Stimulated activated CD4-positive, alpha-beta T cell treated with anti-CD3 and anti-CD28 coated beads, Interleukin-15, amount 100 ng/mL, for 1 hour (primary cell): ENCODE measurements at regions not wholly inside any gene's neighbourhood (a gene's known extent, or its start where the extent isn't known, plus 50 kb on each side); places are given as distances from the start of the nearest gene placed in this dataset.

Experiments used
- DNase-seq, 2 donors: peaks; one replicate each; pipeline ENCODE4 v3.0.0-alpha.2; 2020; ENCODE audit warnings: low read depth in 1 of 2, low spot score in 1 of 2

- no peak for DNase-seq
Measured at GRCh38 chr22:49551446-49551845, 276.2 kb downstream of the BRD1 start.

- DNase-seq = no peak
Measured at GRCh38 chr22:49550766-49551362, 276.8 kb downstream of the BRD1 start.

- no peak for DNase-seq
Measured at GRCh38 chr22:49550141-49550430, 277.6 kb downstream of the BRD1 start.

DNA sequence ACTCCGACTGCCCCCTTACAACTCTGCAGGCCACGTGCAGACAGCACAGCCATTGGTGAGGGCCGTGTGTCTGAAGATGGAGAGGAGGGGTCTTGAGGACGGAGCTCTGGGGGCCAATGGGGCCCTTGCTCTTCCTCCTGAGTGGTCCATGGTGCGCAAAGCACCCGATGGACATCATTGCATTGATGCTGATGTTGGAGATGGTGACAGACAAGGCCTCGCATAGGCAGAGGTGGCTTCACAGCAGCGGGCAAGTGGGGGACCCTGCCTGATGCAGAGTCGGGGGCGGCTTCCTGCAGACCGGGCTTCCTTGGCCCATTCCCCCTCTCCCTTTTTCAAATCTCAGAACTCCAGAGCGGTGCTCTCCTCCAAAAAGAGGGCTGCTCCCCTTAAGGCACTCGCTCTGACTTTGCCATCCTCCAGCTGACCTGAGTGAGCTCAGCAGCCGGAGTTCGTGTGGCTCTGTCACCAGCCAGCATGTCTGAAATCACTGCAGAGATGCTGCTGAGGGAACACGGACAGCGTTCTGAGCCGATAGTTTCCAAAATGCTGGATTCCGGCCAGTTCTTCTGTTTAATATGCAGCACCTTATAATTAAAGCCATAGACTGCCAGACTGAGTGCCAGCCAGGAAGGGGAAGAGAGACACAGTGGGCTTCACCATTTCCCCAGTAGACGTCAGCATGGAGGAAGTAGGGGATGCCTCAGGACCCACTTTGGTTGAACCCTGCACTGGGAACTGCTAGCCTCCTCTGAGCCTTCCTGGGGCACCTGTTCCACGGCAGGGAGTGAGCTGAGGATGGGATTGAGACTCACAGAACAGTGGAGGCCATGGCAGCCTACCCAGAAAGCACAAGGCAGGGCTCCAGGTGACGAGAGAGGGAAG is 278.2 kb downstream of the BRD1 start:
- DNase-seq = no peak

DNA sequence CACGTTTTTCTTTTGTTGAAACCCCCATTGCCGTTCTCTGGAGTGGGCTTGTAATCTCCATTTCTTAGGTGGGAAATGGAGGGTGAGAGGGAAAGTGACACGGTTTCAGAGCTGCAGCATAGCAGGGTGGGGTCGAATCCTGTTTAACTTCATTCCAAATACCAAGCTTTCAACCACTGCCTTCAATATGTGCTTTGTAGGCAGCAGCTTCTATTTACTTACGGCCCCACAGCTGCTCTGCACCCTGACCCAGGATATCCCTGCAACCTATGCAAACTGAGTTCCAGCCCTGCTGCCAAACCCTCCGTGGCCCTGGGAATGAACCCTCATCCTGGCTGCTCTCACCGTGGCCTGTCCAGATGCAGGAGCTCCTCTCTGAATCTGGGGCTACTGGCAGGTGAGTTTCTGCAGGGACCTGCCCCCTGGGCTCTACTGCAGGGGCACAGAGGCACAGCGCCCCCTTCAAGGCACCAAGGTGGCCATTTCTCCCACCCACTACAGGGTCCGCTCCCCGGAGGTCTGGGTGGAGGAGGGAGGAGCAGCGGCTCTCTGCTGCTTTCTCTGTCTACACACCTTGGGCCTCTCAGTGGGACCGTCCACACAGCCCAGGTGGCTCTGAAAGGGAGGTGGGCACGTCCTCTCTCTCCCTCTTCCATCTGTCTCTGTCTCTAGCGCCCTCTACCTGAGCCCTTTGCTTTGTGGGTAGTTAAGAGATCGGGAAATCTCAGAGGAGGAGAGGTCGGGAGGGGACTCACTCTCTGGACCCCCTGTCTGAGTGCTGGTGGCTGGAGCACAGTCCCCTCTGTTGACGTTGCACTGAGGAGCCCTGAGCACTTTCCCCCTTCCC is 279.1 kb downstream of the BRD1 start:
- DNase-seq = no peak

DNA sequence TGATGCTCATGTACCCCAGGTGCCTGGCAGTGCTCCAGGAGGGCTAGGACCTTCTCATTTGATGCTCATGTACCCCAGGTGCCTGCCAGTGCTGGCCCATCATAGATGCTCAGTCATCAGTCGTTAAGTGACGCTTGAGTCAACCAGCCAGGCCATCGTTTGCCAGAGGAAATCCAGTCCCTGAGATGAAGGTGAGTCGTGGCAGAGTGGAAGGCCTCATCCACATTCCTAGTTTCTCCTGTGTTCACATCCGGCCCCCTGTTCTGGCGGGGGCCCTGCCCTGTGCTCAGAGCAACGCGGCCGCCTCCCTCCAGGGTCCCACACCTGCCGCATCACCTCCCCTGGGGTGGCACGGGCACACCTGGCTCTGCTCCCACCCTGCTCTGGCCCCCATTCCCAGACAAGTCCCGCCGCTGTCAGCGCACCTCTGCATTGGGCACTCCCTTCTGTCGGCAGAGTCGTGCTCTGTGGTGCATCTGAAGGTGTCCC is 279.9 kb downstream of the BRD1 start:
- no peak for DNase-seq

DNA sequence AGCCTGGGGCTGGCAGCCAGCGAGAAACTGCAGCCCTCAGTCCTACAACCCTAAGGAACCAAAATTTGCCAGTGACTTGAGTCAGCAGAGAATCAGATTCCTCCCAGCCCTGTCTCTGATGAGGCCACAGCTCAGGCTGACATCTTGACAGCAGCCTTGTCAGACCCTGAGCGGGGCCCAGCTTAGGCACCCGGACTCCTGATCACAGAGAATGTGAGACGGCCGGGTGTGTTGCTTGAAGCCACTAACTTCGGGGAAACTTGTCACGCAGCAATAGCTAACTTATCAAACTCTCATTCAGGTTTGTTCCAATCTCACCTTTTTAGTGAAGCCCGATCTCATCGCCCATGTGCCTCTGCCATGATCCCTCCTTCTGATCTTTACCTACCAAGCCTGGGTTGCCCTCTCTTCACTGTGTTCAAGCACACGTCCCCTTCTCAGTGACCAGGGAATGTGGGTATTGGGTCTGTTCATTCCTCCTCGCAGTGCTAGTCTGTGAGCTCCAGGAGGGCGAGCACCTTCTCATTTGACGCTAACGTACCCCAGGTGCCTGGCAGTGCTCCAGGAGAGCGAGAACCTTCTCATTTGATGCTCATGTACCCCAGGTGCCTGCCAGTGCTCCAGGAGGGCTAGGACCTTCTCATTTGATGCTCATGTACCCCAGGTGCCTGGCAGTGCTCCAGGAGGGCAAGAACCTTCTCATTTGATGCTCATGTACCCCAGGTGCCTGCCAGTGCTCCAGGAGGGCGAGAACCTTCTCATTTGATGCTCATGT is 280.7 kb downstream of the BRD1 start:
- DNase-seq = no peak

DNA sequence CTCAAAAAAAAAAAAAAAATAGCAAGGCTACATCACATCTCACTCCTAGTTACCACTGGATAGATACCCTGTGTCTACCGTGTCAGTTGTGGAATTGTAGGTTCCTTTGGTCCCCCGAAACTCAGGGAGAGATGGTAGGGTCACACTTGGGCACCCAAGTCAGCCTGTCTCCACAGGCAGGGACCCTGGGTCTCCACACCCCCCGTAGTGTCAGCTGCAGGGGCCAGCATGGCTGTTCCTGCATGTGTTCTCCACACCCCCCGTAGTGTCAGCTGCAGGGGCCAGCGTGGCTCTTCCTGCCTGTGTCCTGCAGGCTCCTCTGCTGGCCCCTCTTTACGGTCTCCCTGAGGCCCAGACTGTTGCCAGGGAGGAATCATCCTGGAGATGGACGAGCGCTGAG is 282.1 kb downstream of the BRD1 start:
- DNase-seq = no peak

GRCh38 chr22:49544286-49544685 is 283.4 kb downstream of the BRD1 start:
- no peak for DNase-seq

GRCh38 chr22:49543876-49544275 is 283.8 kb downstream of the BRD1 start:
- no peak for DNase-seq

GRCh38 chr22:49541693-49542230 is 285.9 kb downstream of the BRD1 start:
- DNase-seq = no peak

DNA sequence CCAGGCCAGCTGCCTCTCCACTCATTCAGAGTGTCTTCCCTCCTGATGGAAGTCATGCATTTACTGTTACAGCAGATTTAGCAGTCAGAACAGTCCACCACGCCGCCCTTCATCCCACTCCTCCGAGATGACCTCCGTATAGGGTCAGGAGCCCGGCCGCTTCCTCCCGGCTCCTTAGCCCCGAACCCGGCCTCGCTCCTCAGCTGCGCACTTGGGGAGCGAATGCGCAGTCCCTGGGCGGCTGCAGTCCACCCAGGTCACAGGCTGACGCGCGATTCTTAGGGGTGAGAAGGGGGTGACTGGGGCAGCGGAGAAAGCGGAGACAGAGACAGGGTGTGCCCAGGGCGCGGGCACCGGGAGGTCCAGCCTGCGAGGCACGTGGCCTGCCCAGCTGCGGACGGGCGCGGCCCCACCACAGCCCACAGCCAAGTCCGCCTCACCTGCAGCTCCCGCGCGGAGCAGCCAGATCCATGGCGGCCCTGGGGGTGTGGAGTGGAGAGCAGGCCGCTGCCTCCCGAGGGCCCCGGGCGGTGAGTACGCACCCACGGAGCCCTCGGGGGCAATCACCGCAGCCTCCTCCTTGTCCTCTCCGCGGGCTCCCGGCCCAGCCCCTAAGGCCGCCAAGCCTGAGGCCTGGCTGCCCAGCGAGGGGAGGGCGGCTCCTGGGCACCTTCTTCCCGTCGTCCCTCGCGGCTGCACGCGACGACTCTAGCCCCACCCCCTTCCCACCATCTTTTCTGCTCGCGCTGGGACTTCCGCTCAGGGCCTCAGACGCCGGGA is 286.6 kb downstream of the BRD1 start:
- no peak for DNase-seq

- no peak for DNase-seq
Measured at GRCh38 chr22:49540084-49540912, 287.4 kb downstream of the BRD1 start.

DNA sequence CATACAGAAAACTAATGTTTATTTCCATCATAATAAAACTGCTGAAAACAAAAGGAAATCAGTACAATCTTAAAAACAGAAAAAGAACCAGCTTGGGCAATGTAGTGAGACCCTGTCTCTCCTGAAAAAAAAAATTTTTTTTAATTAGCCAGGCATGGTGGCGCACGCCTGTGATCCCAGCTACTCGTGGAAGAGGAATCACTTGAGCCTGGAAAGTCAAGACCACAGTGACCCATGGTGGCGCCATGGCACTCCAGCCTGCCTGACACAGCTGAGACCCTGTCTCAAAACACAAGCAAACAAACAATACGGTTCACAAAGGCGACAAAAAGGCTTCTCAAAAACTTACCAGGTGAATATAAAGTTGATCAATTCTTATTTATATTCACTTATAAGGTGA is 289.7 kb downstream of the BRD1 start:
- DNase-seq = no peak

DNA sequence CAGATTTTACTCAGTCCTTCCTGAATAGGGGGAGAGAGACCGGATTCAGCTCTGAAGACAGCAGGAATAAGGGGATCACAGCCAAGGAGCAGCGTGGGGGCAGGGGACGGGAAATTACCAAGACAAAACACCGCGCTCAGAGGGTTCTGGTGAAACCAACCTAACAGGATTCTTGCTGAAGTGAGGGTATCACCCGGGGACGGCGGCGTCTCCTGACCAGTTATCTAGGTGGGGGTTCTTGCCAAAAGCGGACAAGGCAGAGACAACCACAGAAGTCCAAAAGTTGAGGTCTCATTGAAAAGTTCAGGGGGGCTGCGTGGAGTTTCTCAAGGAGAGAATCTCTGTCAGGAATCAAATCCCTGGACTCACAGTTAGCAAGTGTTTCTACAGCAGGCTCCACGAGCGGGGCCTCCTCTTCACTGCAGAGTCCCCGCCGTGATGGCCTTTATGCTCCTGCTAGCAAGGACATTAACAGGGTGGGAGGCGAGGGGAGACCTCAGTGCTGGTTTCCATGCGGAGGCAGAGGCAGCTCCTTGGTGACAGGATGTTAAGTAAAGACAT is 291.0 kb downstream of the BRD1 start:
- DNase-seq = no peak

- no peak for DNase-seq
Measured at GRCh38 chr22:49535527-49536125, 292.0 kb downstream of the BRD1 start.

- DNase-seq = no peak
Measured at GRCh38 chr22:49535126-49535525, 292.5 kb downstream of the BRD1 start.

DNA sequence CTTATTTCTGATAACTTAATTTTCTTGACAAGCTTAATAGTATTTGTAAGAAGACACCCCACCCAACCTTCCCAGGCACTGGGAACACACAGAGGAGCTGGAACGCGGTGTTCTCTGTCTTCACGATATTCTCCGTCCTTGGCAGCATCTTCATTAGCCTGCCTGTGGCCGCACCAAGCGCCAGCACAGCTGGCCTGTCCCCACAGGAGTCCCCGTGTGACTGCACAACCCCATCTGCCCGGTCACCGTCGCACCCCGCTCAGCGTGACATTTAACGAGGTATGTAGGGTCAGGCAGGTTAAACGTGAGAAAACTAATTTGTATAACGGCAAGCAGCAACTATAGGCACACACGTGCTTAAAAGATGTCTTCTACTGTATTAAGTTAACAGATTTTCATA is 293.3 kb downstream of the BRD1 start:
- no peak for DNase-seq

- no peak for DNase-seq
Measured at GRCh38 chr22:49533886-49534285, 293.8 kb downstream of the BRD1 start.
